H1 (cell line): ENCODE measurements at regions not wholly inside any gene's neighbourhood (a gene's known extent, or its start where the extent isn't known, plus 50 kb on each side); places are given as distances from the start of the nearest gene placed in this dataset.
"Not testable (repeated sequence)": the region's sequence is repeated elsewhere in the genome, so short reads cannot be mapped to it uniquely, and the experiment has no call there.

ENCODE experiments used
- CTCF ChIA-PET: fragments of 300-600 bp; sonication (Branson Sonifier 250); formaldehyde crosslinking; loops from one replicate; lab custom pipeline; 2021; ENCODE audit not compliant: partially characterized antibody; lab: Charles Lee
- POLR2A ChIA-PET: fragments of 300-600 bp; sonication (Branson Sonifier 250); formaldehyde crosslinking; loops from one replicate; lab custom pipeline; 2021; ENCODE audit warnings: inconsistent platforms; ENCODE audit not compliant: partially characterized antibody; lab: Charles Lee
- DNase-seq, 2 experiments: peaks; one replicate each; pipeline versions ENCODE4 v3.0.0 to v3.0.0-alpha.2; 2010 to 2022; ENCODE audit warnings: low spot score in 2 of 2, low read depth in 1 of 2, mixed read lengths in 1 of 2
- FAIRE-seq: peaks from 2 replicates; lab custom pipeline; 2011; peaks lifted over from hg19 to GRCh38; lab: Jason Lieb, UNC
- H2AFZ ChIP-seq: 2 replicates; pipeline ENCODE4 v1.8.1; 2012; ENCODE audit warnings: low read length, inconsistent platforms
- H2AK5ac ChIP-seq: 2 replicates; pipeline ENCODE4 v1.6.1; 2013; ENCODE audit warnings: low read depth, low read length
- H2BK120ac ChIP-seq: replicated peaks from 2 replicates; pipeline ENCODE3; 2013; ENCODE audit warnings: low read depth, low read length, inconsistent platforms
- H2BK12ac ChIP-seq: 2 replicates; pipeline ENCODE4 v1.6.1; 2013; ENCODE audit warnings: low read depth, low read length
- H2BK15ac ChIP-seq: 2 replicates; pipeline ENCODE4 v1.6.1; 2013; ENCODE audit warnings: low read length
- H2BK20ac ChIP-seq: 2 replicates; pipeline ENCODE4 v1.6.1; 2013; ENCODE audit warnings: low read length
- H2BK5ac ChIP-seq: 2 replicates; pipeline ENCODE4 v1.6.1; 2013; ENCODE audit warnings: low read depth, low read length
- H3K14ac ChIP-seq: 2 replicates; pipeline ENCODE4 v1.6.1; 2013; ENCODE audit warnings: inconsistent platforms; ENCODE audit not compliant: insufficient read length
- H3K18ac ChIP-seq: 2 replicates; pipeline ENCODE4 v1.6.1; 2013; ENCODE audit warnings: low read length; ENCODE audit errors: extremely low read depth
- H3K23ac ChIP-seq: 2 replicates; pipeline ENCODE4 v1.6.1; 2013; ENCODE audit warnings: inconsistent platforms; ENCODE audit not compliant: insufficient read length
- H3K23me2 ChIP-seq: 2 replicates; pipeline ENCODE4 v1.6.1; 2013; ENCODE audit warnings: low read depth, low read length
- H3K27ac ChIP-seq: 2 replicates; pipeline ENCODE4 v1.6.1; 2011; ENCODE audit warnings: low read depth, low read length, inconsistent platforms
- H3K27me3 ChIP-seq, 4 experiments: replicated peaks in 1 of 4; 1 replicate in 1 of 4; 2 replicates in 3 of 4; pipeline versions ENCODE4 v1.6.1 to v1.8.1; 2011 to 2013; ENCODE audit warnings: low read length in 3 of 4, mild to moderate bottlenecking in 3 of 4, inconsistent platforms in 2 of 4, mixed read lengths in 2 of 4, moderate library complexity in 1 of 4; ENCODE audit not compliant: control insufficient read depth in 3 of 4, insufficient read depth in 3 of 4; ENCODE audit errors: extremely low read depth in 1 of 4
- H3K36me3 ChIP-seq, 4 experiments: 2 replicates each; pipeline versions ENCODE4 v1.6.1 to v1.8.1; 2011 to 2013; ENCODE audit warnings: mild to moderate bottlenecking in 4 of 4, low read length in 3 of 4, moderate library complexity in 2 of 4, control low read depth in 1 of 4, inconsistent platforms in 1 of 4; ENCODE audit not compliant: insufficient read depth in 4 of 4, control insufficient read depth in 2 of 4
- H3K4ac ChIP-seq: replicated peaks from 2 replicates; pipeline ENCODE3; 2013; ENCODE audit warnings: low read length, low read depth, mixed read lengths, inconsistent platforms; ENCODE audit not compliant: insufficient read length
- H3K4me1 ChIP-seq, 4 experiments: replicated peaks in 1 of 4; 1 replicate in 1 of 4; 2 replicates in 3 of 4; pipeline versions ENCODE4 v1.6.1 to v1.8.1; 2011 to 2013; ENCODE audit warnings: low read length in 3 of 4, inconsistent platforms in 2 of 4, mixed read lengths in 1 of 4; ENCODE audit not compliant: insufficient read depth in 4 of 4, control insufficient read depth in 3 of 4
- H3K4me2 ChIP-seq, 2 experiments: 2 replicates each; pipeline versions ENCODE4 v1.6.1 to v1.8.1; 2011 to 2013; ENCODE audit warnings: low read depth in 2 of 2, low read length in 2 of 2, control low read depth in 1 of 2, inconsistent platforms in 1 of 2, mild to moderate bottlenecking in 1 of 2; ENCODE audit not compliant: insufficient read depth in 1 of 2
- H3K4me3 ChIP-seq, 4 experiments: fragments of 200-600, 300-600 bp in 1 of 4; sonication (generic), shearing (Covaris generic), sonication (Bioruptor Twin) in 1 of 4; 2 replicates each; pipeline versions ENCODE4 v1.5.1 to v1.8.1; 2011 to 2016; ENCODE audit warnings: low read length in 4 of 4, low read depth in 3 of 4, control low read depth in 2 of 4, inconsistent platforms in 2 of 4, mild to moderate bottlenecking in 2 of 4, mixed read lengths in 1 of 4, moderate library complexity in 1 of 4; ENCODE audit not compliant: insufficient read depth in 2 of 4; ENCODE audit errors: extremely low read depth in 1 of 4
- H3K56ac ChIP-seq: replicated peaks from 2 replicates; pipeline ENCODE3; 2013; ENCODE audit warnings: low read depth, mild to moderate bottlenecking, mixed read lengths, low read length, inconsistent platforms; ENCODE audit not compliant: insufficient read length
- H3K79me1 ChIP-seq: 2 replicates; pipeline ENCODE4 v1.6.1; 2013; ENCODE audit warnings: low read depth, low read length, control low read depth
- H3K79me2 ChIP-seq, 2 experiments: 2 replicates each; pipeline versions ENCODE4 v1.6.1 to v1.8.1; 2012 to 2013; ENCODE audit warnings: low read length in 2 of 2, mild to moderate bottlenecking in 2 of 2, inconsistent platforms in 1 of 2; ENCODE audit not compliant: insufficient read depth in 2 of 2, control insufficient read depth in 1 of 2
- H3K9ac ChIP-seq, 4 experiments: replicated peaks in 1 of 4; 1 replicate in 1 of 4; 2 replicates in 3 of 4; pipeline versions ENCODE4 v1.6.1 to v1.8.1; 2011 to 2013; ENCODE audit warnings: low read depth in 3 of 4, low read length in 3 of 4, control low read depth in 2 of 4, mild to moderate bottlenecking in 2 of 4, moderate library complexity in 2 of 4, inconsistent platforms in 1 of 4; ENCODE audit errors: extremely low read depth in 1 of 4
- H3K9me3 ChIP-seq, 2 experiments: 2 replicates each; pipeline versions ENCODE4 v1.6.1 to v1.8.1; 2012 to 2013; ENCODE audit warnings: mild to moderate bottlenecking in 2 of 2, moderate library complexity in 2 of 2, control low read depth in 1 of 2, inconsistent platforms in 1 of 2, low read depth in 1 of 2, low read length in 1 of 2, mixed read lengths in 1 of 2; ENCODE audit not compliant: insufficient read depth in 2 of 2
- H4K20me1 ChIP-seq, 2 experiments: replicated peaks in 1 of 2; 2 replicates each; pipeline versions ENCODE3 to v1.8.1; 2011 to 2013; ENCODE audit warnings: inconsistent platforms in 2 of 2, low read length in 2 of 2, mild to moderate bottlenecking in 1 of 2; ENCODE audit not compliant: insufficient read depth in 2 of 2, control insufficient read depth in 1 of 2
- H4K5ac ChIP-seq: 2 replicates; pipeline ENCODE4 v1.6.1; 2013; ENCODE audit warnings: low read length, low read depth, mixed read lengths, inconsistent platforms; ENCODE audit not compliant: insufficient read length
- H4K8ac ChIP-seq: 2 replicates; pipeline ENCODE4 v1.8.0; 2013; ENCODE audit warnings: mild to moderate bottlenecking, moderate library complexity, low read length, inconsistent platforms; ENCODE audit not compliant: insufficient read depth; ENCODE audit errors: extremely low read depth
- H4K91ac ChIP-seq: replicated peaks from 2 replicates; pipeline ENCODE3; 2013; ENCODE audit warnings: low read length, mixed read lengths, inconsistent platforms; ENCODE audit not compliant: insufficient read length
- WGBS, 2 experiments: shearing (Covaris generic) in 1 of 2; methylation state at CpG; one replicate each; pipeline versions ENCODE4 v1.1.6 to v1.1.7; 2013 to 2015; ENCODE audit warnings: low lambda C conversion rate in 2 of 2, mixed read lengths in 2 of 2, inconsistent platforms in 1 of 2, low coverage in 1 of 2, missing lambda C conversion rate in 1 of 2; ENCODE audit not compliant: insufficient replicate concordance in 2 of 2, insufficient coverage in 1 of 2, insufficient read length in 1 of 2; ENCODE audit errors: extremely low coverage in 1 of 2, missing lambda C conversion rate in 1 of 2; 5-methylcytosine and 5-hydroxymethylcytosine counted together

DNA sequence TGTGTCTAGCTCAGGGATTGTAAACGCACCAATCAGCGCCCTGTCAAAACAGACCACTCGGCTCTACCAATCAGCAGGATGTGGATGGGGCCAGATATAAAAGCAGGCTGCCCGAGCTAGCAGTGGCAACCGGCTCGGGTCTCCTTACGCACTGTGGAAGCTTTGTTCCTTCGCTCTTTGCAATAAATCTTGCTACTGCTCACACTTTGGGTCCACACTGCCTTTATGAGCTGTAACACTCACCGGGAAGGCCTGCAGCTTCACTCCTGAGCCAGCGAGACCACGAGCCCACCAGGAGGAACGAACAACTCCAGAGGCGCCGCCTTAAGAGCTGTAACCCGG, 630.6 kb upstream of the NXPH2 start:
- H3K27ac ChIP-seq, H3K4me1 ChIP-seq, H3K4ac ChIP-seq, H3K79me1 ChIP-seq, H3K9ac ChIP-seq, H2BK5ac ChIP-seq, H4K5ac ChIP-seq, FAIRE-seq, POLR2A ChIA-PET, H3K56ac ChIP-seq, H3K4me2 ChIP-seq, H3K4me3 ChIP-seq, DNase-seq, H3K9me3 ChIP-seq, H3K27me3 ChIP-seq, H4K20me1 ChIP-seq, H3K79me2 ChIP-seq, H3K23me2 ChIP-seq, H2BK120ac ChIP-seq, H3K14ac ChIP-seq, H2BK20ac ChIP-seq, H3K23ac ChIP-seq, H3K36me3 ChIP-seq, H4K91ac ChIP-seq, H4K8ac ChIP-seq, H2AFZ ChIP-seq, H2BK15ac ChIP-seq, H2BK12ac ChIP-seq, H2AK5ac ChIP-seq, H3K18ac ChIP-seq: not testable (repeated sequence)
- WGBS, 2 experiments: 96% methylated on average over 12 of the region's 15 CpGs; no CpG with 5 or more reads in 1 of the 2 experiments
- CTCF ChIA-PET: interaction anchor here (0.6 kb wide), 1 partner anchor 1678 kb away, joined by 3 read pairs; no protein-coding TSS in a partner anchor

DNA sequence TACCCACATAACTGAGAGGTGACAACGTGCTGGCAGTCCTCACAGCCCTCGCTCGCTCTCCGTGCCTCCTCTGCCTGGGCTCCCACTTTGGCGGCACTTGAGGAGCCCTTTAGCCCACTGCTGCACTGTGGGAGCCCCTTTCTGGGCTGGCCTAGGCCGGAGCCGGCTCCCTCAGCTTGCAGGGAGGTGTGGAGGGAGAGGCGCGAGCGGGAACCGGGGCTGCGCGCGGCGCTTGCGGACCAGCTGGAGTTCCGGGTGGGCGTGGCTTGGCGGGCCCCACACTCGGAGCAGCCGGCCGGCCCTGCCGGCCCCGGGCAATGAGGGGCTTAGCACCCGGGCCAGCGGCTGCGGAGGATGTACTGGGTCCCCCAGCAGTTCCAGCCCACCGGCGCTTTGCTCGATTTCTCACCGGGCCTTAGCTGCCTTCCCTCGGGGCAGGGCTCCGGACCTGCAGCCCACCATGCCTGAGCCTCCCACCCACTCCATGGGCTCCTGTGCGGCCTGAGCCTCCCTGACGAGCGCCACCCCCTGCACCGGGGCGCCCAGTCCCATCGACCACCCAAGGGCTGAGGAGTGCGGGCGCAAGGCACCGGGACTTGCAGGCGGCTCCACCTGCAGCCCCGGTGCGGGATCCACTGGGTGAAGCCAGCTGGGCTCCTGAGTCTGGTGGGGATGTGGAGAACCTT, 630.1 kb upstream of the NXPH2 start:
- H3K23ac ChIP-seq, H2AFZ ChIP-seq, H3K23me2 ChIP-seq, FAIRE-seq, H3K4me3 ChIP-seq, H3K14ac ChIP-seq, H3K4me1 ChIP-seq, H2BK5ac ChIP-seq, H2BK20ac ChIP-seq, H4K8ac ChIP-seq, H4K20me1 ChIP-seq, H2BK12ac ChIP-seq, H3K9ac ChIP-seq, H4K91ac ChIP-seq, H3K56ac ChIP-seq, H3K27me3 ChIP-seq, POLR2A ChIA-PET, H2AK5ac ChIP-seq, H3K4me2 ChIP-seq, H4K5ac ChIP-seq, H3K36me3 ChIP-seq, H3K4ac ChIP-seq, H3K18ac ChIP-seq, DNase-seq, H3K79me1 ChIP-seq, H2BK15ac ChIP-seq, H3K79me2 ChIP-seq, H3K27ac ChIP-seq, H2BK120ac ChIP-seq, H3K9me3 ChIP-seq: not testable (repeated sequence)
- 96% methylated on average over 19 of the region's 45 CpGs; no CpG with 5 or more reads in 1 of the 2 experiments for WGBS, 2 experiments
- CTCF ChIA-PET: interaction anchor here (0.6 kb wide), 2 partner anchors 12 to 1678 kb away, joined by 3 to 4 read pairs; no protein-coding TSS in a partner anchor
